Nephron (organoid): ENCODE measurements at regions not wholly inside any gene's neighbourhood (a gene's known extent, or its start where the extent isn't known, plus 50 kb on each side); places are given as distances from the start of the nearest gene placed in this dataset.

ENCODE experiments used
- H3K27ac Mint-ChIP-seq, 3 experiments: 2 replicates each; pipeline ENCODE4 v1.8.0; 2020; ENCODE audit warnings: mixed read lengths in 3 of 3, mild to moderate bottlenecking in 2 of 3, moderate library complexity in 1 of 3
- H3K27me3 Mint-ChIP-seq: 2 replicates; pipeline ENCODE4 v1.8.0; 2021; ENCODE audit warnings: low read depth, mild to moderate bottlenecking, moderate library complexity, mixed read lengths
- H3K36me3 Mint-ChIP-seq: 2 replicates; pipeline ENCODE4 v1.8.0; 2020; ENCODE audit warnings: low read depth, mixed read lengths
- H3K4me1 Mint-ChIP-seq: 2 replicates; pipeline ENCODE4 v1.8.0; 2020; ENCODE audit warnings: mixed read lengths
- H3K4me3 Mint-ChIP-seq, 3 experiments: 2 replicates each; pipeline ENCODE4 v1.8.0; 2020; ENCODE audit warnings: mild to moderate bottlenecking in 3 of 3, mixed read lengths in 3 of 3, moderate library complexity in 2 of 3
- H3K9me3 Mint-ChIP-seq: 2 replicates; pipeline ENCODE4 v1.8.0; 2020; ENCODE audit warnings: mixed read lengths
- CTCF ChIP-seq, 3 experiments: fragments of 200-600 bp; sonication (generic); IDR thresholded peaks; one replicate each; pipeline ENCODE4 v1.5.0; 2021; ENCODE audit warnings: antibody characterized with exemption in 3 of 3; ENCODE audit not compliant: unreplicated experiment in 3 of 3

- Mint-ChIP-seq H3K4me3 (no peak overlapping the region), H3K9me3 (no peaks in the 10 kb centered on the region), H3K27ac (no peak overlapping the region), H3K27me3 (no peaks in the 10 kb centered on the region), H3K36me3 (no peaks in the 10 kb centered on the region), H3K4me1 (peaks cover 12% of the 10 kb centered on the region)
- TF ChIP-seq CTCF (IDR thresholded peaks at IDR 0.05; ENCODE audit: unreplicated experiment in 3 of 3), result no peak
Observed at GRCh38 chr7:82595176-82595575, 151.6 kb upstream of the CACNA2D1 start.

DNA sequence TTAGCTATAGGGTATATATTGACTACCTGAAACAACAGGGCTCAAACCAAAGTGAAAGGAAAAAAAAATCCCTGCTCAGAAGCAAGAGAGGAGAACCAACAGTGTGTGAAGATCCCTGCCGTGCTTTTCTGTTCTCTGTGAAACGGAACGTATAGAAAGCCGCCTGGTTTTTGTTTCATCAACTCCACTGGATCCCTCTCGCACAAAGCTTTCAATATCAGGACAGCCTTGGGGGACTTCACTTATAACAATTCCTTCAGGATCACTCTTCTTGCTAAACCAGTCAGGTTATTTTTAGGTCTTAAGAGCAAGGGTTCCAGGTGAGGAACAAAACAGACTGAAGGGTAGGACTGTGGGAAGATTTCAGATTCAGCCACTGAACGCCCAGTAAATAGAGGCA is 151.1 kb upstream of the CACNA2D1 start:
- Mint-ChIP-seq H3K27ac (peak overlapping the region in 2 of 3 experiments; percentile 30 to 45), H3K9me3 (no peaks in the 10 kb centered on the region), H3K4me3 (no peak overlapping the region), H3K4me1 (peaks cover 10% of the 10 kb centered on the region), H3K36me3 (no peaks in the 10 kb centered on the region), H3K27me3 (no peaks in the 10 kb centered on the region)
- no peak for TF ChIP-seq CTCF (IDR thresholded peaks at IDR 0.05; ENCODE audit: unreplicated experiment in 3 of 3)

DNA sequence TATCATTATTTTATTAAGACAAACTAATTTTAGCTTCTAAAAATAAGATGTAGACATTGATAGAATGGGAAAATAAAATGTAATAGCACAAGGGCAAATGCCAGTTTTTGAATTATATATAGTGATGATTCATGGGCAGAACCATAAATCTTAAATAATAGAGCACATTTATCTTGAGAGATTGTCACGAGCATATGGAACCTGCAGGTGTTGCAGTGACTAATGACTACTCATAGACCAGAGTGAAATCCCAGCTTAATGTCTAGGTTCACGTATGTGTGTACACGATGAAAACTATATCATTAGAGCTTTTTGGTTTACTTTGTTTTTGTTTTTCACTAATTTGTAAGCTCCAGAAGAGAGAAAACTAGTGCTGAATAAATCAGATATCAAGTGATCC is 150.2 kb upstream of the CACNA2D1 start:
- Mint-ChIP-seq H3K9me3 (no peaks in the 10 kb centered on the region), H3K27ac (no peak overlapping the region), H3K4me3 (no peak overlapping the region), H3K36me3 (no peaks in the 10 kb centered on the region), H3K4me1 (peaks cover 10% of the 10 kb centered on the region), H3K27me3 (no peaks in the 10 kb centered on the region)
- TF ChIP-seq CTCF (IDR thresholded peaks at IDR 0.05; ENCODE audit: unreplicated experiment in 3 of 3), result no peak

GRCh38 chr7:82592416-82592815 is 148.8 kb upstream of the CACNA2D1 start:
- Mint-ChIP-seq H3K4me1 (peaks cover 10% of the 10 kb centered on the region), H3K9me3 (no peaks in the 10 kb centered on the region), H3K27ac (no peak overlapping the region), H3K36me3 (no peaks in the 10 kb centered on the region), H3K4me3 (no peak overlapping the region), H3K27me3 (no peaks in the 10 kb centered on the region)
- TF ChIP-seq CTCF (IDR thresholded peaks at IDR 0.05; ENCODE audit: unreplicated experiment in 3 of 3), result no peak

- TF ChIP-seq CTCF (IDR thresholded peaks at IDR 0.05; ENCODE audit: unreplicated experiment in 3 of 3), result no peak
- no peak overlapping the region for H3K27ac Mint-ChIP-seq
- H3K36me3 Mint-ChIP-seq, result no peaks in the 10 kb centered on the region
- H3K9me3 Mint-ChIP-seq, result peaks cover 6% of the 10 kb centered on the region
- H3K4me3 Mint-ChIP-seq, result no peak overlapping the region
- no peaks in the 10 kb centered on the region for H3K4me1 Mint-ChIP-seq
- H3K27me3 Mint-ChIP-seq, result peaks cover 11% of the 10 kb centered on the region
Observed at GRCh38 chr7:82579047-82579446, 135.5 kb upstream of the CACNA2D1 start.

DNA sequence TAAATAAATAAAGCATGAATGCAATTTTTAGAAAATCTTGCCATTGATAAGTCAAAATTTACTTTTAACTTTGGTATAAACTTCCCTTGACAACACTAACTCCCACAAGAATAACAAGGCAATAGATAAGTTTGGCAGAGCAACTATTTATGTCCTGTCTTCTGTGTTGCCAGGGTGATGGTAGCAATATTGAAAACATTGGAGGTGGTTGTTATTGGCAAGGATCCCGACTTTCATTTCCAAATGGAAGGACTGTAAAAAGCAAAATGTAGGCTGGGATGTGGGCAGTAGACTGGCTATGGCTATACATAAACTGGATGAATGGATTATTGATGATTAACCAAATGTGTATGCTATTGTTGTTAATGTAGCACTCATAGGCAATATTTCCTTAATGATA is 134.9 kb upstream of the CACNA2D1 start:
- Mint-ChIP-seq H3K9me3 (peaks cover 5% of the 10 kb centered on the region), H3K27ac (no peak overlapping the region), H3K36me3 (no peaks in the 10 kb centered on the region), H3K4me1 (no peaks in the 10 kb centered on the region), H3K27me3 (peaks cover 11% of the 10 kb centered on the region), H3K4me3 (no peak overlapping the region)
- TF ChIP-seq CTCF (IDR thresholded peaks at IDR 0.05; ENCODE audit: unreplicated experiment in 3 of 3), result no peak
